ENCODE measurements at regions not wholly inside any gene's neighbourhood (a gene's known extent, or its start where the extent isn't known, plus 50 kb on each side); places are given as distances from the start of the nearest gene placed in this dataset.

DNA sequence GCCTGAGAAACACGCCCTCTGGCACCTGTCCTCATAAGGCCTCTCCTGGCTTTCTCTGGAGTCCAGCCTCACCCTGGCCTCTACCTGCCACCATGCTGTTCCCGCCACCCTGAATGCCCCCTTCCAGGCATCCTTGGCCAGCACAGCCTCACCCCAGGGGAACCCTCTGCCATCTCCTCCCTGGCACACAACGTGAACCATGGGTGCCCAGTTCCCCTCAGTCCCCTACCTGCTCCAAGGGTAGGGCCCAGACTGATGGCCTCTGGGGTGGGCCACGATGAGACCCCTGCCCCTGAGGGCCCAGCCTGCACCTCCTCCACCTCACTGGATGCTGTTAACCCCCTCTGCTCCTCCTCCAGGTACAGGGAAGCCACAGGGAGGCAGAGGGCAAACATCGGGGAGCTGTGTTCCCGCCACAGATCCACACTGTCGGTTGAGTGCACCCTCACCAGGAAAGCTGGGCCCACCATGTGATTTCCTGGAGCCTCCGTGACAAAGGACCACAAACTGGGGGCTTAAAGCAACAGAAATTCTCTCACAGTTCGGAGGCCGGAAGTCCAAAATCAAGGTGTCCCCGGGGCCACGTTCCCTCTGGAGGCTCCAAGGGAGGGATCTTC, 169.6 kb downstream of the BRD1 start:
- DNase-seq, result no peak

DNA sequence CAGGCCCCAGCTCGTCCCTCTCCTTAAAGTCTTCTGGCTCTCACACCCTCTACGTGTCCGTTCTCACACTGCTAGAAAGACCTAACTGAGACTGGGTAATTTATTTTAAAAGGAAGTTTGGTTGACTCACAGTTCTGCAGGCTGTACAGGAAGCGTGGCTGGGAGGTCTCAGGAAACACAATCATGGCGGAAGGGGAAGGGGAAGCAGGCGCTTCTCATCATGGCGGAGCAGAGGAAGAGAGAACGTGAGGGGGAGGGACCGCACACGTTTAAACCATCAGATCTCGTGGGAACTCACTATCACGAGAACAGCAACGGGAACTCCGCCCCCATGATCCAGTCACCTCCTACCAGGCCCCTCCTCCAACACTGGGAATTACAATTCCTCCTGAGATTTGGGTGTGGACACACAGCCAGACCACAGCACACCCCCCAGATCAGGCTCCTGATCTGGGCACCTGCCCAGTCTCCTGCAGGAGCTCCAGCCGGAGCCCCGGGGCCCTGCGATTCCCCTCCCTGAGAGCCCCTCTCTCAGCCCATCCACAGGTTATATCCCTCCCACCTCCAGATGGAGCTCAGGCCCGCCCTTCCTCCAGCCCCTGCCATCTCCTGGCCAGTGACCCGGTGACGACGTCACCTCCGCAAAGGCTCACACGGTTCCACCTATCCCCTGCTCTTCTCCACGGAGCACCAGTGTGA, 170.2 kb downstream of the BRD1 start:
- peak; percentile 88 for DNase-seq

DNA sequence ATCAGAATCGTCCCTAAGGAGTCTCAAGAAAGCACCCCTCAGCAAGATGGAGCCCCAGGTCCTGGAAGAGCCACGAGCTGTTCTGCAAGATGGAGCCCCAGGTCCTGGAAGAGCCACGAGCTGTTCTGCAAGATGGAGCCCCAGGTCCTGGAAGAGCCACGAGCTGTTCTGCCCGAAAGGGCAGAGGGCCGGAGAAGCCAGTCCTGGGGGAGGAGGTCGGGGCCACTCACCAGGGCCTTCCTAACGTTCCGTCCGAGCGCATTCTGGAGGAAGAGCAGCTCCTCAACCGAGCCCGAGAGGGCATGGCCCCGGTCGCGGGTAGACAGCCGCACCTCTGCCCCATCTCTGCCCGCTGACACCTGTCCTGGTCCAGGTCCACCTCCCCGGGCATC, 170.8 kb downstream of the BRD1 start:
- DNase-seq, result peak; percentile 76

DNA sequence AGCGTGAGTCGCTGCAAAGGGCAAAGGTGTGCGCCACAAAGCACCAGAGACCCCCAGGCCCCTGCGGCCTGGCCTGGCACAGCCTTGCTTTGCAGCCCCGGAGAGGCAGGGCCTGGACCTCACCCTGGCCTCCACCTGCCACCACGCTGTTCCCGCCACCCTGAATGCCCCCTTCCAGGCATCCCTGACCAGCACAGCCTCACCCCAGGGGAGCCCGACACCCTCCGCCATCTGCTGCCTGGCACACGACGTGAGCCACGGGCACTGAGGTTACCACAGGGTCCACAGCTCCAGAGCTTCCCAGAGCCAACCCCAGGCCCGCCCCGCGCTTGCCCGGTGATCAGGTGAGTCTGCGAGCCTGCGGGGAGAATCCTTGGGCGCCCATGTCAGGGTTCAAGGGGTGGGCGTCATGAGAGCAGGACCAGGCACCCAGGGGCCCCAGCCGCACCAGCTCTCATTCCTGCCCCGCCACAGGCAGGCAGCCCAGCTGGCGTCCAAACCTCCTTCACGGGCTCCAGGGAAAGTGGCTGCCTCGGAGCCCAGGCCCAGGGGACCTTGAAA, 171.3 kb downstream of the BRD1 start:
- no peak for DNase-seq

DNA sequence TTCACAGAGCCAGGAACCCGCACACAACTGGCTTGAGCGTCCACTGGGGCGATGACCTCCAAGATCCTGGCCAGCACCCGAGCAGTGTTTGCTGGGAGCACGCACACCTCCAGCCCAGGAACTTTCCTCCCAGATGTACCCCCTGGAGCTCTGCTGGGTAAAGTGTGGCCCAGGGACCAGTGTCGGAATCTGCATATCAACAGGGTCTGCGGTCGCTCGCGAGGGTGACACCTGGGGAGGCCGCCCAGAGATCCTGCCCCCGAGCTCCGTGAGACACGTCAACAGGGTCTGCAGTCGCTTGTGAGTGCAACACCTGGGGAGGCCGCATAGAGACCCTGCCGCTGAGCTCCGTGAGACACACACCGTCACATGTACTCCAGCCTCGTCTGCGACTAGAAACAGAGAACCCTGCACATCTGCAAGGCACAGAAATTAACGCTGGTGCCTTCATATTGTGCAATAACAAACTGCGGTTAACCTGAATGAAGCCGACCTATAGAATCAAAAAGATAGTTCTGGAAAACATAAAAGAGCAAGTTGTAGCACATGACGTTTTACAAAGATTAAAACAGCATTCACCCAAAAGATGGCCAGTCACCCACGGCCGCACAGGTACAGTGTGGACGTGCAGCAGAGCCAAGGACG, 172.4 kb downstream of the BRD1 start:
- DNase-seq, result no peak

DNA sequence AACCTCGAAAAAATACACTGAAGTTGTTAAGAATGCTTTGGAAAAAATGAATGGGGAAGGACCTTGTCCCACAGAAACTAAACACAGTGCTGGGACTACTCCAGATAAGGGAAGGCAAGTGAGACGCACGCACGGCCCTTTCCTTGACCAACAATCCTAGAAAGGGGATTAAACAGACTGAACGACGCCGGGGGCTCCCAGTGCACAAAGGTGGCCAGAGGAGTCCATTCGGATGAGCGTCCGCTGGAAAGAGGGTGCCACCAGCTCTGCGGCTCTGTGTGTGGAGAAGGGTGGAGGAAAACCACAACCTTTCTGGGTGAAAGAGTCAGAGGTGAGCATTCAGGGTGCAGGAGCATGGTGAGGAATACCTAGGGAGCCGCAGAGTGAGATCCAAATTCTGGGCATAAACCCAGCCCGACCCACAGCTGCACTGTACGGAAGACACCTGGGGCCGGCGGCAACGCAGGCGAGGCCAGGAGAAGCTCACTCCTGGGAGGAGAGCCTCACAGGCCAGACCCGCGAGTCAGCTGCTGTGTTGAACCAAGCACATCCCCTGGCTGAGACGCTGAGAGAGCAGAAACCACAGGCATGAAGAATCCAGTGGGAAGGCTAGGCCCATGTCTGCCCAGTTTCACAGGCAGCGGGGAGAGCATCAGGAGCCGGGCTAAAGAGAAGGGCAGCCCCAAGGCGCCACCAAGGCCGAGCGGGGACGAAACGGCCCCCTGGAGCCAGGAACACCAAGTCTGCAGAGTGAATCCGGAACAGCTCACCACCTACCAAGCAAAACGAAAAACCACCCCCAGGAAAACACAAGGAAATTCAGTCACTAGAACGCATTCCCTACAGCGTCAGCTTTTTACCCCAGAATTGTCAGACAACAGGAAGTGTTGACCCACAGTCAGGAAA, 177.1 kb downstream of the BRD1 start:
- no peak for DNase-seq

DNA sequence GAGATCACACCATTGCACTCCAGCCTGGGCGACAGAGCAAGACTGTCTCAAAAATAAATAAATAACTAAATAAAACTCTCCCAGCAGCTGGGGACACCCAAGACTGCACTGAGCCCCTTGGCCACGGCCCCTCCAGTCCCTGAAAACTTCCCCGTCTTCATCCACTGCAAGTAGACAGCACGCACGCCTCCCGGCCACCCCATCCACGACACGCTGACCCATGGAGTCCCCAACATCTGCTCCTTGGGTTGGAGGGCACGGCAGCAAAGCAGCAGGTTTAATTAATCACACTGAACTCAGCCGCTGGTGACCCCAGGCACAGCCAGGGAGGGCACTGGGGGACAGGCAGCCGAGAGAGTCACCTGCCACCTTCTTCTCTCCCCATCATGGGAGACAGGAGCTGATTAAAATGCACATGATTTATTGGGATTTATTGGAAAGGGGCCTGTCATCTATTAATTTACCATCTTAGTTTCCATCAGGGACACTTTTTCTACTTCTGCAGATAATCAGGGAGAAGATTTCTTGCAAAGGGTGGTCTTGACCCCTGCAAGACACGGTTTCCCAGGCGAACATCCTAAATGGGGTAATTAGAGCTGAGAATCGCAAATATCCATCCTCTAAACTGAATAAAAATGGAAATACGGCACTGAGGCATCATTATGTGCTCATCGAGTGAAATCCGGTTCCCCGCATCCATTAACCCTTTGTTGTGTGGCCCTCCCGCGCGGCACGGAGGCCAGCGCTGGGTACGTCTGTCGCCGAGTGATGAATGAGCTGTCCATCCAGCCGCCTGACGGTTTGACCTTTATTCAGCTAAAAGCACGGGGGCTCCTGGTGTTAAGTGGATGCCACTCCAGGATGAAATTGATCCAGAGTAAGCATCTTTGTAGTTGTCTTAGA, 178.3 kb downstream of the BRD1 start:
- no peak for DNase-seq

DNA sequence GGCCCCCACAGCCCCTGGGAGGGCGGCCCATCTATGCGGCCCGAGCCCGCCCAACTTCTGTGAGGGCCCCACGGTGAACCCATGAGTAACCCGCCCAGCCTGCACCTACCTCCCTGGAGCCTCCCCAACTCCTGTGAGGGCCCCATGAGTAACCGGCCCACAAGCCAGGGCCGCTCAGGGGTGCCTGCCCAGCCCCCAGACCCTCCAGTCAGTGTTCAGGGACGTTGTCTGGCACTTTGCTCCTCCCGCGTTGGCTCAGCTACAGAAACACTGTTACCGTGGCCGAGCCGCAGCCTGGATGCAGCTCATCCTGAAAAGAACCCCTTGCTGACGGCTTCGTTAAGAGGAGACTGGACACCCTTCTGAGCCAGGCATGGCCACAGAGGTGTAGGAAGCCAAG, 179.6 kb downstream of the BRD1 start:
- no peak for DNase-seq

DNA sequence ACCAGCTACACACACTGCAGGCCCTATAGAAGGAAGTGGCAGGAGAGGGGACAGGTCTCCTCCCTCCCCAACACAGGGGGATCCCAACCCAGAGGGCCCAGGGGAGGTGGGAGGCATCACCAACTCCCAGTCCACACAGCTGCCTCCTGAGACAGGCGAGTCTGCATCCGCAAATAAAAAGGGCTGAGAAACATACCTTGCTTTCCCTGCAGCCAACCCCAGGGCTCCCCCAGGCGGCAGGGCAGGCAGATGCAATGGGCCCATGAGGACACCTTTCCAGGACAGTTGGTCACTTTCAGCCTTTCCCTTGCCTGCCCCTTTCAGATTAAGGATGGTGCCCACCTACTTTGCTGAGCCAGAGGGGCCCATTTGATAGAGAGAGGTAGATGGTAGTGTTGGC, 180.0 kb downstream of the BRD1 start:
- DNase-seq, result no peak

DNA sequence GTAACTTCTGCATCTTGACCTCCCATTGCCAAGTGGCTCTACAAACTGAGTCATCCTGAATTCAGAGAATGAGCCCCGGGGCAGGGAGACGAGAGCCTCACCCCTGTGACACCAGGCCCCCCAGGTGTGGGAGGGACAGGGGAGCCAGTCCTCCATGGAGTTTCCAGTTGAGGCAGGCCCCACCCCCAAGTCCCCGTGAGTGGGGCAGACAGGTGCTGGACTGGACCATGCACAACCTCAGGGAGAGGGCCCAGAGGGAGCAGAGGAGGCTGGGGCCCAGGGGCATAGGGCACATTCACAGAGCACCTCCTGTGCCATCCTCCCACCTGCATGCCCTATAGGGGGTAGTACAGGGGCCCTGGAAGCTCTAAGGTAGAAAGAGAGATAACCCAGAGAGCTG, 180.8 kb downstream of the BRD1 start:
- DNase-seq, result no peak

DNA sequence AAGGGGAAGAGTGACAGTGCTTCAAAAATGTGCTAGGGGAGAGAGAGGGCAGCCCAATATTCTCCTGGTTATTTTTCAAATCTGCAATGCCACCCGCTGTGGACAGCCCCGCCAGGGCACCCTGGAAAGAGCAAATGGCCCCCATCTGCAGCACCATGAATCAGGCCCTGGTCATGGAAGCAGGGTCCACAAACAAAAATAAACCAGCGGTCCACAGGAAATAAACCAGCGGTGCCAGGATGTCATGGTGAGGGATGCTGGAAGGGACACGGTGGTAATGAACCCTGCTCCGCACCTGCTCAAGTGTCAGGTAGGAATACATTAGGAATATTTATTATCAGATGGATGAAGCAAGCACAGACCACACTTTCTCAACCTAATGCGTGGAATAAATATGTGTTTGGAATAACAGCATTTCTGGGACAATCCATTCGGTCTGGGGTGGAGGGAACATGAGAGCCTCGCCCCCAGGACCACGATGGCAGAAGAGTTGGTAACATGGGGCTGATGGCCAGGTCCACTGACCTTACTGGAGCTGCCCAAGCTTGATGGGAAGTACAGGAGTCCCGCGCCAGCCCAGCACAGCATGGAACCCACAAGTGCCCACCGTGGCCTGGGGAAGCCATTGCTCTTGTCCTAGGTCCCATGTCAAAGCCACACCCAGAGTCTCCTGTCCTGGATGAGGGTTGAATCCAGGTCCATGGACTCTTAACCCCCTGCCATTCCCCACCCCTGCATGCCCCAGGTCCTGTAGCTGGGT, 181.7 kb downstream of the BRD1 start:
- no peak for DNase-seq

DNA sequence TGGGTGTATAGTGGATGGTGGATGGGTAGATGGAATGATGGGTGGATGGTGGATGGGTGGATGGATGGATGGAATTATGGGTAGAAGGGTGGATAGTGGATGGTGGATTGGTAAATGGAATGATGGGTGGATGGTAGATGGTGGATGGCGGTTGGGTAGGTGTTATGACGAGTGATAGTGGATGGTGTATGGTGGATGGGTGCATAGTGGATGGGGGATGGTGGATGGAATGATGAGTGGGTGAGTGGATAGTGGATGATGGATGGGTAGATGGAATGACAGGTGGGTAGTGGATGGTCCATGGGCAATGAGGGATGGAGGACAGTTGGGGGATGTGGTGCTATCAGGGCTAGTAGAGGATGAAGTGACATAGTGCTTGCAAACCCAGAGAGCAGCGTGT, 182.4 kb downstream of the BRD1 start:
- no peak for DNase-seq

DNA sequence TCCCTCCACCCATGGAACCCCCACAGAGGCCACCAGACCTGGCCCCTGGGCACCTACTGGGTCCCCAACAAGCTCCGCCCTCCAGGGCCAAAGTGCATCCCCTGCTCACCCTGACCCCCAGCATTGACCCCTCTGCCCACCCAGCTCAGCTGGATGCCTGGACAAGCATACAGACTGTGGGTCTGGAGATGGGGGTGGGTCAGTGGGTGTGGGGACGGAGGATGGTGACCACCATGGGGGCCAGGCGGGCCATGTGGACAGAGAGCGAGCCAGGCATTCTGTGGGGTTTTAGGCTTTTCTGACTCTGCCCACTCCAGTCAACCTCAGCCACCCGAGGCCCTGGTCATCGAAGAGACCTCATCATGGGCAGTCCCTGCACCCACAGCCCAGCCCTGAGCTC, 183.7 kb downstream of the BRD1 start:
- no peak for DNase-seq

DNA sequence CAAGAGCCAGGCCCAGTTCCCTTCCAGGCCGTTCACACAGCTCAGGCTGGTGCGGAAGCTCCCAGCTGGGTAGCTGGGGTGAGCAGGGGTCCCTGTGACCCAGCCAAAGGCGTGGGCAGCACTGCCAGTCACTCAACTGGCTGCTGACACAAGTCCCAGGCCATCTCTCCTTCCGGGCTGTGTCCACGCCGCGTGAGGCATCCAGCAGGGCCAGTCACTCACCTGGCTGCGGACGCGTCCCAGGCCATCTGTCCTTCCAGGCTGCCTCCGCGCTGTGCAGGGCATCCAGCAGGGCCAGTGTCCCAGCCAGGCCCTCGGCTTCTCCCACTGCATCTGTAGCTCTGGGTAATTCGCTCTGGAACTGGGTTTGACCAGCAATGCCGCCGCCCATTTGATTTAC, 184.2 kb downstream of the BRD1 start:
- DNase-seq, result no peak

DNA sequence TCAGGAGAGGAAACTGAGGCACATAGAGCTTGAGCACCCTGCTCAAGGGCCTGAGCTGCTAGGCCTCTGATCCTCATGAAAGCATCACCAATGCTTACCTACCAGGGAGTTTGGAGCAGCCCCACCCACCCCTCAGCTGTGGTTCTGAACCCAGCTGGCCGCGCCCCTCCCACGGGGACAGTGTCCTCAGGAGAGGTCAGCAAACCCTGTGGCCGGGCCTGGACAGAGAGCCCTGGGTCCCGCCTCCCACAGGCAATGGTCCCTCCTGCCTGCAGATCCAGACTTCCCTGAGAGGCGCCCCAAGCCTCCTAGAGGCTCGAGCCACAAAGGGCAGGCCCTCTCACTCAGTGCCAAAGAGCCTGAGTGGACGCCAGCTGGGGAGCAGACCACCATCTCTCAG, 184.9 kb downstream of the BRD1 start:
- no peak for DNase-seq

DNA sequence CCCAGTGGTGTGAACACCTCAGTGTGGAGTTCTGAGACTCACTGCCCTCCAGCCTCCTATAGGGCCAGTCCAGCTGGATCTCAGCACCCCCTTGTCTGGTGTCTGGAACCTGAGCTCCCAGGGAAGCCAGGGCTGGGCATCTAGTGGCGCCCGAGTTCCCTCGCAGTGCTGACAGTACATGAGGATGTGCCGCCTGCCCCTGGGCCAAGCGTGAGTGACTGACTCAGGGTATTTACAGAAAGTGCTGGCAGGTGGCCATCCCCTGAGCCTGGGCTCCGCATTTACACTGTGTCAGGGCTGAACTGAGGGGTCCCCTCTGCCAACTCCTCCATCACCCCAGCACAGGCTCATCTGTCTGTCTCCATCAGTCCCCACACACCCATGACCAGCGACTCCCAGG, 185.3 kb downstream of the BRD1 start:
- no peak for DNase-seq

DNA sequence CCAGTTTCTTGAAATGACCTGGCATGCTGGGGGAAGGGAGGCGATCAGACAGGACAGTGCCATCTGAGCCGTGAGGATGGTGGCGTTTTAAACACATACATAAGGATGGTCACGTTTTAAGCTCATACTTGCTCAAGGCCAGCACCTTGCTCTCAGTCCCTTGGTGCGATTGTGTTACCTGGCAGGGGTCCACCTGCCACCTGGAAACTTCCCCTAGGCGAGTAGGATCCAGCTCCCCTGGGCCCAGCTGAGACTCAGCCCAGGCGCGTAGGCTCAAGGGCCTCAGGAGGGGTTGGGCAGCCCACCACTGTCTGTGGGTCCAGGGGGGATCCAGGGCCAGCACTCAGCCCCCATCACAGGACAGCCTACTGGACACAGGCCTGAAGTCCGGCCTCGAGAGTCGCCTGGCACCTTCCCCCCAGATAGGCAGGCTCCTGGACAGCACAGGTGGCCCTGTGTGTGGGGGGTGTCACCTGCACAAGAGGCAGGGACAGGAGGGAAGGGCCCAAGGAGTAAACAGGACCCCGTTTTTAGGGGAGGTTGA, 185.8 kb downstream of the BRD1 start:
- DNase-seq, result no peak

DNA sequence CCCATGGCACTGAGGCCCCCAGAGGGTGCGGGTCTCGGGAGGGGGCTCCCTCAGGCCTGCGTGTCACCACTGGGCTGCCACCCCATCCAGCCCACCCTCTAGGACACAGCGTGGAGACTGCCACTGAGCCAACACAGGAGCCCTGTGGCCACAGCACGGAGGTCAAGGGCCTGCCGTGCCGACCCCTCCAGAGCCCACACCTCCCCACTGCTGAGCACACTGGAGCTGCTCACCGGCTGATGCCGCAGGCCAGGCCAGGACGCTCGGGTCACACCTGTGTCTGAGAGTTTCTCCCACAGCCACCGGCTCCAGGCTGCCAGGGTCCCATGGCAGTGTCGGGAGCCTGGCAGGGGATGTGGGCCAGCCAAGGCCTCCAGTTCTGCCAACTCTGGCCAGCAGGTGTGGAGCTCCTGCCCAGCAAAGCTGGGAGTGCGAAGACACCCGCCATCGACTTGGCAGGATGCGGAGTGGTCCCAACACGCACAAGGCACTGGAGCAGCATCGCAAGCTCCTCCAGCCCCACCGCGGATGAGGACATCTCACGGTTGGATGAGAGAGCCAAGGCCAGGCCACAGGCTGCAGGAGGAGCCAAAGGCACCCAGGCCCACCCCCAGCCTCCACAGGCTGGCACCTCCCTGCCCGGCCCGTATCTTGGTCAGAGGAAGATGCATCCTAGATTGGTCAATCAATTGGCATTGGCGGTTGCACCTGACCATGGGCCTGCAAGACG, 187.1 kb downstream of the BRD1 start:
- DNase-seq, result no peak

DNA sequence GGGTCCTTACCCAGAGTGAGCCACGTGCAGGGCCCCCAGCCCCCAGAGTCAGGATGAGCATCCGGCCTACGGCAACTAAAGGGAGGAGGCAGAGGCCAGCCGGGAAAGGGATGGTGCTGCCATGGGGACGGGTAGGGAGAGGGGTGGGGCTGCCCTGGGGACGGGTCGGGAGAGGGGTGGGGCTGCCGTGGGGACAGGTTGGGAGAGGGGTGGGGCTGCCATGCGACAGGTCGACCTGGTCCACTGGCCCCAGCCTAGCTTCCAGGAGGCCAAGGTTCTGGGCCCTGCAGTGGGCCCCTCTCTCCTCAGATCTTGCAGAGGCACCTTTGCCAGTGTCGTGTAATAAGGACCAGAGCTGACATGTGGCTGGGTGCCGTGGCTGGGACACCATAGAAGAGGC, 187.7 kb downstream of the BRD1 start:
- no peak for DNase-seq

DNA sequence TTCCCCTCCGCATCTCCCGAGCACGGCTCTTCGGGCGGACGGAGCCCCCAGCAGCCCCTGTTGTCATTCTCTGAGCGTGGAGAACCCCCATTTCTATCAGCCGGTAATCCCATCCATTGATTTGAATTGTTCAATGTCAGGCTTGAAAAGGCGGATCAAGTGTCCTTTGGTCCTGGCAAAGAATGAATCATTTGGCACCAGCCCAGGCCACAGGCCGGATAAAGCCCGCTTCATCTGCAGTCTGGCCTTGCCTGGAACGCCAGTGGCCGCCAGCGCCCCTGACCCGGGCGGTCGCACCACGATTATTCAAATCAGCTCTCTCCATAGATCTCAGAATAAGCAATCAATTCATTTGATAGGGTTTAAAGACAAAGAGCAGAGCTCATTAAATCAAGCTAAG, 188.9 kb downstream of the BRD1 start:
- no peak for DNase-seq
